GM23338 (cell line): ENCODE measurements at regions not wholly inside any gene's neighbourhood (a gene's known extent, or its start where the extent isn't known, plus 50 kb on each side); places are given as distances from the start of the nearest gene placed in this dataset.
"Not testable (repeated sequence)": the region's sequence is repeated elsewhere in the genome, so short reads cannot be mapped to it uniquely, and the experiment has no call there.

Experiments
- ATAC-seq: fragments of 200-7000 bp; cut with Tn5 transposase; 3 replicates; pipeline ENCODE4 v1.9.1; 2020
- DNase-seq: peaks from one replicate; pipeline ENCODE4 v3.0.0-alpha.2; 2015; ENCODE audit warnings: low spot score
- H2AFZ ChIP-seq: fragments of 200-600 bp; sonication (generic); 2 replicates; pipeline ENCODE4 v1.8.0; 2016; ENCODE audit warnings: antibody characterized with exemption, mild to moderate bottlenecking, moderate library complexity
- H3F3A ChIP-seq: fragments of 200-600 bp; sonication (generic); replicated peaks from 2 replicates; pipeline ENCODE4 v1.8.0; 2017; ENCODE audit warnings: antibody characterized with exemption, mixed run types, low read depth
- H3K27ac ChIP-seq: fragments of 200-600 bp; sonication (generic); 2 replicates; pipeline ENCODE4 v1.6.1; 2016; ENCODE audit warnings: low read depth
- H3K27me3 ChIP-seq: fragments of 200-600 bp; sonication (generic); 2 replicates; pipeline ENCODE4 v1.8.0; 2016; ENCODE audit warnings: mild to moderate bottlenecking, mixed run types, moderate library complexity; ENCODE audit not compliant: insufficient read depth
- H3K36me3 ChIP-seq: fragments of 200-600 bp; sonication (generic); 2 replicates; pipeline ENCODE4 v1.8.0; 2016; ENCODE audit warnings: mild to moderate bottlenecking; ENCODE audit not compliant: insufficient read depth
- H3K4me1 ChIP-seq: fragments of 200-600 bp; sonication (generic); 2 replicates; pipeline ENCODE4 v1.8.0; 2016; ENCODE audit warnings: mild to moderate bottlenecking, moderate library complexity; ENCODE audit not compliant: insufficient read depth
- H3K4me2 ChIP-seq: fragments of 200-600 bp; sonication (generic); 2 replicates; pipeline ENCODE4 v1.7.1; 2017; ENCODE audit warnings: mixed run types
- H3K4me3 ChIP-seq: fragments of 200-600 bp; sonication (generic); 2 replicates; pipeline ENCODE4 v1.6.1; 2016; ENCODE audit warnings: mixed run types
- H3K79me2 ChIP-seq: fragments of 200-600 bp; sonication (generic); replicated peaks from 2 replicates; pipeline ENCODE4 v1.8.0; 2017; ENCODE audit warnings: mild to moderate bottlenecking; ENCODE audit not compliant: insufficient read depth
- H3K9me2 ChIP-seq: fragments of 200-600 bp; sonication (generic); 2 replicates; pipeline ENCODE4 v1.8.0; 2017; ENCODE audit not compliant: insufficient read depth
- H4K20me1 ChIP-seq: fragments of 200-600 bp; sonication (generic); replicated peaks from 2 replicates; pipeline ENCODE4 v1.8.0; 2017; ENCODE audit warnings: mild to moderate bottlenecking; ENCODE audit not compliant: insufficient read depth
- H3K27ac Mint-ChIP-seq: 2 replicates; pipeline ENCODE4 v1.8.0; 2020; ENCODE audit warnings: inconsistent platforms, mild to moderate bottlenecking, moderate library complexity, mixed read lengths
- H3K27me3 Mint-ChIP-seq: 3 replicates; pipeline ENCODE4 v1.8.0; 2022; ENCODE audit warnings: low read depth, mild to moderate bottlenecking, moderate library complexity, mixed read lengths, inconsistent platforms; ENCODE audit not compliant: insufficient read depth, poor library complexity
- H3K36me3 Mint-ChIP-seq: 3 replicates; pipeline ENCODE4 v1.8.0; 2021; ENCODE audit warnings: low read depth, mild to moderate bottlenecking, inconsistent platforms, moderate library complexity, mixed read lengths
- H3K4me1 Mint-ChIP-seq: 3 replicates; pipeline ENCODE4 v1.8.0; 2020; ENCODE audit warnings: mild to moderate bottlenecking, inconsistent platforms, mixed read lengths
- H3K4me3 Mint-ChIP-seq: 3 replicates; pipeline ENCODE4 v1.8.0; 2021; ENCODE audit warnings: moderate library complexity, mild to moderate bottlenecking, inconsistent platforms, mixed read lengths
- H3K9me3 Mint-ChIP-seq: 3 replicates; pipeline ENCODE4 v1.8.0; 2020; ENCODE audit warnings: moderate library complexity, mild to moderate bottlenecking, inconsistent platforms, mixed read lengths
- CREB1 ChIP-seq: fragments of 250-450 bp; sonication (Bioruptor Pico); IDR thresholded peaks from 2 replicates; pipeline ENCODE4 v1.5.0; 2020; ENCODE audit warnings: low read depth, mild to moderate bottlenecking, moderate library complexity
- CTCF ChIP-seq, 2 experiments: fragments of 200-600 bp in 1 of 2; sonication (generic) in 1 of 2; conservative IDR thresholded peaks; 2 replicates each; pipeline versions ENCODE4 v1.5.1 to v1.6.1; 2016 to 2017; ENCODE audit warnings: antibody characterized with exemption in 2 of 2, low read depth in 2 of 2, mild to moderate bottlenecking in 2 of 2, moderate library complexity in 1 of 2
- ETS1 ChIP-seq: IDR thresholded peaks from 2 replicates; pipeline ENCODE4 v1.6.1; 2016; ENCODE audit warnings: antibody characterized with exemption
- EZH2phosphoT487 ChIP-seq: fragments of 200-600 bp; sonication (generic); IDR thresholded peaks from one replicate; pipeline ENCODE4 v1.8.1; 2018; ENCODE audit warnings: antibody characterized with exemption; ENCODE audit not compliant: unreplicated experiment
- POLR2AphosphoS5 ChIP-seq: IDR thresholded peaks from 2 replicates; pipeline ENCODE4 v1.6.1; 2016; ENCODE audit warnings: antibody characterized with exemption, low read depth
- REST ChIP-seq: IDR thresholded peaks from one replicate; pipeline ENCODE4 v1.6.1; 2018; ENCODE audit warnings: antibody characterized with exemption; ENCODE audit not compliant: unreplicated experiment
- ZNF331 ChIP-seq: fragments of 250-450 bp; sonication (Bioruptor Pico); IDR thresholded peaks from 2 replicates; pipeline ENCODE4 v1.5.0; 2020; ENCODE audit warnings: low read depth, mild to moderate bottlenecking, moderate library complexity

GRCh38 chr7:65503434-65504152 lies 129.9 kb downstream of the ZNF92 start (continued):
- TF ChIP-seq REST: no peak
- TF ChIP-seq CREB1 (CRISPR knock-in tag): no peak
- TF ChIP-seq ETS1: no peak
- no peak for TF ChIP-seq POLR2AphosphoS5
- TF ChIP-seq EZH2phosphoT487: no peak
- no peak for TF ChIP-seq ZNF331 (CRISPR knock-in tag)
- no peak for TF ChIP-seq CTCF (conservative IDR thresholded peaks at IDR 0.05; ENCODE audit: low read depth in 2 of 2)

- DNase-seq, H3K4me1 ChIP-seq, ATAC-seq, H3K4me3 ChIP-seq, H3K36me3 ChIP-seq, H3K9me3 Mint-ChIP-seq, H3K4me1 Mint-ChIP-seq, H3K4me3 Mint-ChIP-seq, H3K4me2 ChIP-seq, H3K36me3 Mint-ChIP-seq, H3K27ac ChIP-seq, H3K79me2 ChIP-seq, H2AFZ ChIP-seq, H3K27me3 Mint-ChIP-seq, H3F3A ChIP-seq, H3K27ac Mint-ChIP-seq, H4K20me1 ChIP-seq: not testable (repeated sequence)
- peaks cover 11% of the 10 kb centered on the region for H3K9me2 ChIP-seq
- H3K27me3 ChIP-seq: peaks cover 41% of the 10 kb centered on the region
Observed at GRCh38 chr7:65504504-65505319, 131.1 kb downstream of the ZNF92 start.

GRCh38 chr7:65505320-65505633 lies 131.6 kb downstream of the ZNF92 start:
- H4K20me1 ChIP-seq, H3K36me3 Mint-ChIP-seq, H3K79me2 ChIP-seq, H3K4me3 ChIP-seq, ATAC-seq, H3K9me3 Mint-ChIP-seq, H3K4me2 ChIP-seq, H3K27ac Mint-ChIP-seq, H3K36me3 ChIP-seq, H3F3A ChIP-seq, H3K4me1 Mint-ChIP-seq, H3K4me3 Mint-ChIP-seq, H2AFZ ChIP-seq, H3K4me1 ChIP-seq, H3K27ac ChIP-seq, DNase-seq: not testable (repeated sequence)
- H3K27me3 Mint-ChIP-seq: peaks cover 14% of the 10 kb centered on the region
- Histone ChIP-seq H3K9me2 (peaks cover 11% of the 10 kb centered on the region), H3K27me3 (peaks cover 47% of the 10 kb centered on the region)

- H3K27ac Mint-ChIP-seq, H3K27ac ChIP-seq, H3K9me3 Mint-ChIP-seq, H3K36me3 ChIP-seq, H3K36me3 Mint-ChIP-seq, H3F3A ChIP-seq, H3K79me2 ChIP-seq, H3K4me1 ChIP-seq, H3K9me2 ChIP-seq, H3K4me1 Mint-ChIP-seq, H4K20me1 ChIP-seq: not testable (repeated sequence)
- H3K27me3 Mint-ChIP-seq: peaks cover 29% of the 10 kb centered on the region
- H3K4me3 Mint-ChIP-seq: peak overlapping the region; percentile 70; the same call in 2 of the 3 replicates
- DNase-seq: peak; percentile 12
- Histone ChIP-seq H3K27me3 (peaks cover 64% of the 10 kb centered on the region), H3K4me3 (peak overlapping the region; percentile 63), H3K4me2 (peak overlapping the region; percentile 88), H2AFZ (peak overlapping the region; percentile 69)
- ATAC-seq: peak; percentile 91
Observed at GRCh38 chr7:65508581-65509367, 135.1 kb downstream of the ZNF92 start.
